ENCODE measurements at regions not wholly inside any gene's neighbourhood (a gene's known extent, or its start where the extent isn't known, plus 50 kb on each side); places are given as distances from the start of the nearest gene placed in this dataset.
"Not testable (repeated sequence)": the region's sequence is repeated elsewhere in the genome, so short reads cannot be mapped to it uniquely, and the experiment has no call there.

- H3K4me3 ChIP-seq = no peak overlapping the region
- no peaks in the 10 kb centered on the region for H3K36me3 ChIP-seq
- no peaks in the 10 kb centered on the region for H3K27me3 ChIP-seq (replicated peaks; ENCODE audit: insufficient read depth)
- H3K4me1 ChIP-seq (ENCODE audit: control insufficient read depth in 1 of 2, low read depth in 2 of 2) = no peaks in the 10 kb centered on the region
- TF ChIP-seq CTCF (IDR thresholded peaks at IDR 0.05) = no peak
- peaks cover 9% of the 10 kb centered on the region for H3K9me3 ChIP-seq
- no peak for ATAC-seq (ENCODE audit: insufficient number of reproducible peaks, low FRiP score, low read depth)
- H3K27ac ChIP-seq = no peak overlapping the region
- DNase-seq (ENCODE audit: low spot score) = no peak
Observed at GRCh38 chr6:91895599-91896285, 1308.9 kb upstream of the MAP3K7 start.

- TF ChIP-seq CTCF (IDR thresholded peaks at IDR 0.05) = no peak
- Histone ChIP-seq H3K36me3 (no peaks in the 10 kb centered on the region), H3K9me3 (peaks cover 6% of the 10 kb centered on the region), H3K4me3 (no peak overlapping the region), H3K27ac (no peak overlapping the region), H3K4me1 (ENCODE audit: control insufficient read depth in 1 of 2, low read depth in 2 of 2) (no peaks in the 10 kb centered on the region), H3K27me3 (replicated peaks; ENCODE audit: insufficient read depth) (no peaks in the 10 kb centered on the region)
- DNase-seq (ENCODE audit: low spot score) (no peak), ATAC-seq (ENCODE audit: insufficient number of reproducible peaks, low FRiP score, low read depth) (no peak)
Observed at GRCh38 chr6:91886183-91886795, 1299.4 kb upstream of the MAP3K7 start.

GRCh38 chr6:91881791-91882190, 1294.9 kb upstream of the MAP3K7 start:
- not testable (repeated sequence) for H3K27me3 ChIP-seq (replicated peaks; ENCODE audit: insufficient read depth); H3K4me1 ChIP-seq (ENCODE audit: control insufficient read depth in 1 of 2, low read depth in 2 of 2); DNase-seq (ENCODE audit: low spot score); ATAC-seq (ENCODE audit: insufficient number of reproducible peaks, low FRiP score, low read depth); H3K4me3 ChIP-seq; H3K27ac ChIP-seq; H3K36me3 ChIP-seq; H3K9me3 ChIP-seq

- no peaks in the 10 kb centered on the region for H3K36me3 ChIP-seq
- DNase-seq (ENCODE audit: low spot score) = no peak
- no peaks in the 10 kb centered on the region for H3K9me3 ChIP-seq
- H3K4me1 ChIP-seq (ENCODE audit: control insufficient read depth in 1 of 2, low read depth in 2 of 2) = no peaks in the 10 kb centered on the region
- ATAC-seq (ENCODE audit: insufficient number of reproducible peaks, low FRiP score, low read depth) = no peak
- H3K4me3 ChIP-seq = no peak overlapping the region
- no peak for TF ChIP-seq CTCF (IDR thresholded peaks at IDR 0.05)
- no peak overlapping the region for H3K27ac ChIP-seq
- no peaks in the 10 kb centered on the region for H3K27me3 ChIP-seq (replicated peaks; ENCODE audit: insufficient read depth)
Observed at GRCh38 chr6:91879386-91879995, 1292.6 kb upstream of the MAP3K7 start.

- H3K27me3 ChIP-seq (replicated peaks; ENCODE audit: insufficient read depth) = no peaks in the 10 kb centered on the region
- no peak for DNase-seq (ENCODE audit: low spot score)
- H3K27ac ChIP-seq = no peak overlapping the region
- no peak for TF ChIP-seq CTCF (IDR thresholded peaks at IDR 0.05)
- H3K36me3 ChIP-seq = no peaks in the 10 kb centered on the region
- H3K4me3 ChIP-seq = no peak overlapping the region
- H3K9me3 ChIP-seq = no peaks in the 10 kb centered on the region
- no peaks in the 10 kb centered on the region for H3K4me1 ChIP-seq (ENCODE audit: control insufficient read depth in 1 of 2, low read depth in 2 of 2)
- ATAC-seq (ENCODE audit: insufficient number of reproducible peaks, low FRiP score, low read depth) = no peak
Observed at GRCh38 chr6:91877994-91878393, 1291.1 kb upstream of the MAP3K7 start.

Measured in thoracic aorta (tissue), 2 donors.